ENCODE measurements at regions not wholly inside any gene's neighbourhood (a gene's known extent, or its start where the extent isn't known, plus 50 kb on each side); places are given as distances from the start of the nearest gene placed in this dataset.

DNA sequence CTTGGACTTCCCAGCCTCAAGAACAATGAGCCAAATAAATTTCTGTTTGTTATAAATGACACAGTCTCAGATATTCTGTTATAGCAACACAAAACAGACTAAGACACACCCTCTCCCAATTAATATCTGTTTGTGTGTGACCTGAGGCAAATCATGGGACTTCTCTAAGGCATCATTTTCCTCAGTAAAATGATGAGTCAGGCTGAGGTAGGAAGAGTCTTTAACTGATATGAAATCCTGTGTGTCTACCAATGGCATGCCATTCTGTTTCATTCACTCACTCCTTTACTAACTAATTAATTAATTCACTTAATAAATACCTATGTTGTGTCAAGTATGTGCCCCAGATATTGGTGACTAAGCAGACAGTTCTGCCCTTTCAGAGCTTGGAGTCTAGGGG lies 258.4 kb upstream of the CRY1 start (continued):
- no peak for TF ChIP-seq SIX5 (IDR thresholded peaks at IDR 0.05; ENCODE audit: low read depth, low read length)

Measured in H1 (cell line).